ENCODE measurements at regions not wholly inside any gene's neighbourhood (a gene's known extent, or its start where the extent isn't known, plus 50 kb on each side); places are given as distances from the start of the nearest gene placed in this dataset.

GRCh38 chr4:11009281-11009680, 324.7 kb upstream of the CLNK start:
- TF ChIP-seq CTCF (IDR thresholded peaks at IDR 0.05) (no peak), CEBPB (IDR thresholded peaks at IDR 0.05) (no peak), EP300 (IDR thresholded peaks at IDR 0.05) (no peak), SMC3 (IDR thresholded peaks at IDR 0.05) (no peak), RAD21 (conservative IDR thresholded peaks at IDR 0.05 in 1 of 2, IDR thresholded peaks at IDR 0.05 in 1 of 2) (no peak), ZFP36 (IDR thresholded peaks at IDR 0.05; ENCODE audit: borderline replicate concordance, partially characterized antibody) (no peak), PBX3 (IDR thresholded peaks at IDR 0.05) (no peak), RFX5 (IDR thresholded peaks at IDR 0.05) (no peak), REST (IDR thresholded peaks at IDR 0.05) (no peak), POLR2A (IDR thresholded peaks at IDR 0.05; ENCODE audit: low read length) (no peak)
- TF ChIP-seq, protein P1, sequence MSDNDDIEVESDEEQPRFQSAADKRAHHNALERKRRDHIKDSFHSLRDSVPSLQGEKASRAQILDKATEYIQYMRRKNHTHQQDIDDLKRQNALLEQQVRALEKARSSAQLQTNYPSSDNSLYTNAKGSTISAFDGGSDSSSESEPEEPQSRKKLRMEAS (IDR thresholded peaks at IDR 0.05), result no peak
- TF ChIP-seq, protein P2, sequence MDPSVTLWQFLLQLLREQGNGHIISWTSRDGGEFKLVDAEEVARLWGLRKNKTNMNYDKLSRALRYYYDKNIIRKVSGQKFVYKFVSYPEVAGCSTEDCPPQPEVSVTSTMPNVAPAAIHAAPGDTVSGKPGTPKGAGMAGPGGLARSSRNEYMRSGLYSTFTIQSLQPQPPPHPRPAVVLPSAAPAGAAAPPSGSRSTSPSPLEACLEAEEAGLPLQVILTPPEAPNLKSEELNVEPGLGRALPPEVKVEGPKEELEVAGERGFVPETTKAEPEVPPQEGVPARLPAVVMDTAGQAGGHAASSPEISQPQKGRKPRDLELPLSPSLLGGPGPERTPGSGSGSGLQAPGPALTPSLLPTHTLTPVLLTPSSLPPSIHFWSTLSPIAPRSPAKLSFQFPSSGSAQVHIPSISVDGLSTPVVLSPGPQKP (IDR thresholded peaks at IDR 0.05; ENCODE audit: low read depth, low read length), result no peak

Data from A549 (cell line).